HCT116 (cell line): ENCODE measurements at regions not wholly inside any gene's neighbourhood (a gene's known extent, or its start where the extent isn't known, plus 50 kb on each side); places are given as distances from the start of the nearest gene placed in this dataset.

Experiments used
- ATAC-seq: fragments of 200-7000 bp; cut with Tn5 transposase; 2 replicates; pipeline ENCODE4 v1.9.1; 2020; ENCODE audit warnings: mild to moderate bottlenecking, moderate library complexity
- BruUV-seq: library from RNA; stranded (reverse); fragments of 400-500 nt; replicated peaks from 2 replicates; lab custom pipeline; 2021; lab: Mats Ljungman, UMichigan
- CTCF ChIA-PET: fragments of 300-600 bp; sonication (Branson Sonifier 250); formaldehyde crosslinking; loops from one replicate; lab custom pipeline; 2021; ENCODE audit warnings: antibody characterized with exemption; lab: Charles Lee
- POLR2A ChIA-PET: fragments of 300-600, 350-600 bp; sonication (Branson Sonifier 250); formaldehyde crosslinking; loops from one replicate; lab custom pipeline; 2021; ENCODE audit warnings: antibody characterized with exemption; lab: Charles Lee
- RAD21 ChIA-PET, 2 experiments: fragments of 300-600 bp; sonication (Branson Sonifier 250); formaldehyde crosslinking; loops; one replicate each; lab custom pipeline; 2023; ENCODE audit warnings: low total read pairs in 2 of 2; ENCODE audit not compliant: uncharacterized antibody in 2 of 2, unreplicated experiment in 2 of 2, low non-redundant PET in 1 of 2; lab: Charles Lee
- DNase-seq: peaks from one replicate; pipeline ENCODE4 v3.0.0-alpha.2; 2010; ENCODE audit warnings: low read depth, low spot score
- H2AFZ ChIP-seq: fragments of 200-600 bp; shearing (Covaris generic), sonication (generic); 2 replicates; pipeline ENCODE4 v1.6.1; 2017; ENCODE audit warnings: low read depth, mixed run types, mixed read lengths, antibody characterized with exemption, low read length; ENCODE audit not compliant: poor library complexity, severe bottlenecking
- H3K27ac ChIP-seq: 2 replicates; pipeline ENCODE4 v1.5.1; 2012; ENCODE audit warnings: low read depth, low read length
- H3K27me3 ChIP-seq: fragments of 200-600 bp; sonication (generic); 2 replicates; pipeline ENCODE4 v1.6.1; 2016; ENCODE audit warnings: mixed run types, low read length, mixed read lengths; ENCODE audit not compliant: insufficient read depth
- H3K36me3 ChIP-seq, 2 experiments: fragments of 200-500 bp in 1 of 2; fragments of 200-600 bp in 1 of 2; sonication (Bioruptor generic) in 1 of 2; sonication (generic) in 1 of 2; 2 replicates each; pipeline versions ENCODE4 v1.5.1 to v1.6.1; 2014 to 2016; ENCODE audit warnings: low read length in 2 of 2, inconsistent platforms in 1 of 2, mixed read lengths in 1 of 2, mixed run types in 1 of 2; ENCODE audit not compliant: insufficient read depth in 2 of 2, control insufficient read depth in 1 of 2
- H3K4me1 ChIP-seq, 2 experiments: fragments of 200-600 bp in 1 of 2; sonication (generic) in 1 of 2; 2 replicates each; pipeline versions ENCODE4 v1.5.1 to v1.6.1; 2012 to 2017; ENCODE audit warnings: low read length in 2 of 2, inconsistent platforms in 1 of 2, mild to moderate bottlenecking in 1 of 2, mixed read lengths in 1 of 2, mixed run types in 1 of 2, moderate library complexity in 1 of 2; ENCODE audit not compliant: insufficient read depth in 2 of 2, control insufficient read depth in 1 of 2
- H3K4me2 ChIP-seq: fragments of 200-600 bp; sonication (generic); 2 replicates; pipeline ENCODE4 v1.6.1; 2017; ENCODE audit warnings: mixed run types, low read length, mixed read lengths
- H3K4me3 ChIP-seq, 2 experiments: fragments of 200-600 bp in 1 of 2; sonication (generic) in 1 of 2; replicated peaks in 1 of 2; 2 replicates each; pipeline ENCODE4 v1.5.1; 2011 to 2016; ENCODE audit warnings: low read length in 2 of 2, control low read depth in 1 of 2, low read depth in 1 of 2, mild to moderate bottlenecking in 1 of 2, mixed read lengths in 1 of 2, mixed run types in 1 of 2
- H3K79me2 ChIP-seq: fragments of 200-600 bp; sonication (generic); 2 replicates; pipeline ENCODE4 v1.6.1; 2017; ENCODE audit warnings: mild to moderate bottlenecking, mixed run types, low read length, moderate library complexity, mixed read lengths; ENCODE audit not compliant: insufficient read depth
- H3K9ac ChIP-seq: fragments of 200-600 bp; sonication (generic); 2 replicates; pipeline ENCODE4 v1.6.1; 2016; ENCODE audit warnings: low read length, mixed read lengths
- H3K9me2 ChIP-seq: fragments of 200-600 bp; sonication (generic), shearing (Covaris generic); 2 replicates; pipeline ENCODE4 v1.6.1; 2017; ENCODE audit warnings: mixed run types, mild to moderate bottlenecking, moderate library complexity; ENCODE audit not compliant: insufficient read depth
- H3K9me3 ChIP-seq, 2 experiments: fragments of 200-500 bp in 1 of 2; fragments of 200-600 bp in 1 of 2; sonication (Bioruptor generic) in 1 of 2; sonication (generic) in 1 of 2; 2 replicates each; pipeline ENCODE4 v1.6.1; 2014 to 2017; ENCODE audit warnings: low read length in 2 of 2, mixed read lengths in 2 of 2, inconsistent platforms in 1 of 2, low read depth in 1 of 2, mild to moderate bottlenecking in 1 of 2, mixed run types in 1 of 2, moderate library complexity in 1 of 2; ENCODE audit not compliant: control insufficient read depth in 1 of 2, insufficient read depth in 1 of 2
- H4K20me1 ChIP-seq: fragments of 200-600 bp; sonication (generic), shearing (Covaris generic); 2 replicates; pipeline ENCODE4 v1.6.1; 2017; ENCODE audit warnings: mixed run types, mild to moderate bottlenecking, moderate library complexity; ENCODE audit not compliant: insufficient read depth
- CBX3 ChIP-seq: IDR thresholded peaks from 2 replicates; pipeline ENCODE4 v1.6.1; 2012; ENCODE audit warnings: low read depth
- CTCF ChIP-seq, 3 experiments: fragments of 200-600 bp in 1 of 3; sonication (generic) in 1 of 3; IDR thresholded peaks in 2 of 3; conservative IDR thresholded peaks in 1 of 3; 2 replicates each; pipeline ENCODE4 v1.5.1; 2012 to 2017; ENCODE audit warnings: low read depth in 2 of 3, low read length in 2 of 3, antibody characterized with exemption in 1 of 3, borderline replicate concordance in 1 of 3, control low read depth in 1 of 3, mild to moderate bottlenecking in 1 of 3, mixed read lengths in 1 of 3, mixed run types in 1 of 3, moderate library complexity in 1 of 3; ENCODE audit not compliant: insufficient read depth in 1 of 3
- EGR1 ChIP-seq: IDR thresholded peaks from 2 replicates; pipeline ENCODE4 v1.6.1; 2012; ENCODE audit warnings: low read depth
- ELF1 ChIP-seq: IDR thresholded peaks from 2 replicates; pipeline ENCODE4 v1.6.1; 2012; ENCODE audit warnings: low read depth, borderline replicate concordance
- EZH2phosphoT487 ChIP-seq: fragments of 200-600 bp; IDR thresholded peaks from 2 replicates; pipeline ENCODE4 v1.6.1; 2018; ENCODE audit warnings: antibody characterized with exemption, borderline replicate concordance
- MAX ChIP-seq: IDR thresholded peaks from 2 replicates; pipeline ENCODE4 v1.6.1; 2012
- POLR2A ChIP-seq: IDR thresholded peaks from 2 replicates; pipeline ENCODE4 v1.7.0; 2011; ENCODE audit warnings: borderline replicate concordance; ENCODE audit not compliant: insufficient read depth, insufficient read length; ENCODE audit errors: extremely low read depth
- POLR2AphosphoS5 ChIP-seq: IDR thresholded peaks from 2 replicates; pipeline ENCODE4 v1.6.1; 2011; ENCODE audit warnings: mild to moderate bottlenecking, low read depth, low read length, moderate library complexity
- REST ChIP-seq: IDR thresholded peaks from 2 replicates; pipeline ENCODE4 v1.6.1; 2012; ENCODE audit warnings: low read depth
- SIN3A ChIP-seq: IDR thresholded peaks from 2 replicates; pipeline ENCODE4 v1.6.1; 2012; ENCODE audit warnings: low read depth
- SP1 ChIP-seq: IDR thresholded peaks from 2 replicates; pipeline ENCODE4 v1.6.1; 2012; ENCODE audit warnings: low read depth
- SRF ChIP-seq: IDR thresholded peaks from 2 replicates; pipeline ENCODE4 v1.6.1; 2012; ENCODE audit warnings: low read depth
- TCF7L2 ChIP-seq: IDR thresholded peaks from 2 replicates; pipeline ENCODE4 v1.7.0; 2011; ENCODE audit warnings: borderline replicate concordance, inconsistent platforms; ENCODE audit not compliant: insufficient read depth, insufficient read length; ENCODE audit errors: extremely low read depth
- YY1 ChIP-seq: IDR thresholded peaks from 2 replicates; pipeline ENCODE4 v1.6.1; 2011; ENCODE audit warnings: low read length, low read depth, moderate library complexity, mild to moderate bottlenecking; ENCODE audit not compliant: insufficient replicate concordance; ENCODE audit errors: extremely low read depth
- ZBTB33 ChIP-seq: IDR thresholded peaks from 2 replicates; pipeline ENCODE4 v1.6.1; 2011; ENCODE audit warnings: mild to moderate bottlenecking, low read length, moderate library complexity; ENCODE audit not compliant: insufficient replicate concordance; ENCODE audit errors: extremely low read depth
- ZNF274 ChIP-seq: fragments of 200-500 bp; sonication (Bioruptor generic); IDR thresholded peaks from 2 replicates; pipeline ENCODE4 v1.6.1; 2014; ENCODE audit warnings: mild to moderate bottlenecking, low read depth, low read length, inconsistent platforms
- intact Hi-C: fragments of 100-400 bp; cut with micrococcal nuclease; formaldehyde crosslinking; loops from 2 replicates; pipeline ENCODE4 v1.10.0; 2022

- Histone ChIP-seq H3K27me3 (no peaks in the 10 kb centered on the region), H3K9me3 (no peaks in the 10 kb centered on the region), H3K27ac (no peak overlapping the region), H3K4me2 (no peak overlapping the region), H4K20me1 (no peaks in the 10 kb centered on the region), H3K4me1 (peaks cover 0 to 7% of the 10 kb centered on the region in 2 experiments; a peak in 3 of 4 replicates), H3K9ac (no peak overlapping the region), H3K79me2 (no peaks in the 10 kb centered on the region), H3K36me3 (no peaks in the 10 kb centered on the region), H3K4me3 (no peak overlapping the region), H3K9me2 (no peaks in the 10 kb centered on the region), H2AFZ (no peak overlapping the region)
- intact Hi-C loops: no loop called here
- DNase-seq (no peak), ATAC-seq (no peak)
- RAD21 ChIA-PET: no interaction called here
- CTCF ChIA-PET: no interaction called here
- POLR2A ChIA-PET: interaction anchor here (0.5 kb wide), 1 partner anchor 1021 kb away, joined by 4 read pairs; no protein-coding TSS in a partner anchor
- BruUV-seq: no TSS peak
- no peak for TF ChIP-seq EZH2phosphoT487
- TF ChIP-seq POLR2A: no peak
- no peak for TF ChIP-seq CTCF (IDR thresholded peaks at IDR 0.05 in 2 of 3, conservative IDR thresholded peaks at IDR 0.05 in 1 of 3; ENCODE audit: borderline replicate concordance in 1 of 3, insufficient read depth in 1 of 3, low read depth in 2 of 3, low read length in 2 of 3)
- TF ChIP-seq ZNF274: no peak
- TF ChIP-seq TCF7L2: no peak
- TF ChIP-seq EGR1: no peak
- TF ChIP-seq SRF: no peak
- TF ChIP-seq ELF1: no peak
- TF ChIP-seq SIN3A: no peak
- no peak for TF ChIP-seq ZBTB33
- no peak for TF ChIP-seq CBX3
- no peak for TF ChIP-seq YY1
- TF ChIP-seq REST: no peak
- no peak for TF ChIP-seq POLR2AphosphoS5
- no peak for TF ChIP-seq MAX
- TF ChIP-seq SP1: no peak
These were observed 214.5 kb downstream of the BTG1 start for GRCh38 chr12:91931111-91931510.
